IPS-NIHi11 (cell line): ENCODE measurements at regions not wholly inside any gene's neighbourhood (a gene's known extent, or its start where the extent isn't known, plus 50 kb on each side); places are given as distances from the start of the nearest gene placed in this dataset.

Experiments used
- DNase-seq: peaks from one replicate; pipeline ENCODE4 v3.0.0; 2012; ENCODE audit warnings: mixed read lengths, low spot score

GRCh38 chr6:163916315-163917081 is 502.0 kb downstream of the QKI start:
- DNase-seq = no peak

- no peak for DNase-seq
Measured at GRCh38 chr6:163915131-163915530, 500.6 kb downstream of the QKI start.

- no peak for DNase-seq
Measured at GRCh38 chr6:163913045-163913444, 498.5 kb downstream of the QKI start.

GRCh38 chr6:163906006-163906710 is 491.6 kb downstream of the QKI start:
- DNase-seq = no peak

GRCh38 chr6:163904186-163904585 is 489.7 kb downstream of the QKI start:
- DNase-seq = no peak

- no peak for DNase-seq
Measured at GRCh38 chr6:163903541-163903940, 489.0 kb downstream of the QKI start.

GRCh38 chr6:163902993-163903392 is 488.5 kb downstream of the QKI start:
- DNase-seq = no peak

GRCh38 chr6:163901681-163902080 is 487.2 kb downstream of the QKI start:
- DNase-seq = no peak

- no peak for DNase-seq
Measured at GRCh38 chr6:163900570-163900969, 486.1 kb downstream of the QKI start.

GRCh38 chr6:163897669-163898068 is 483.2 kb downstream of the QKI start:
- DNase-seq = no peak

GRCh38 chr6:163897030-163897429 is 482.5 kb downstream of the QKI start:
- no peak for DNase-seq

GRCh38 chr6:163895162-163895561 is 480.6 kb downstream of the QKI start:
- DNase-seq = no peak

- DNase-seq = no peak
Measured at GRCh38 chr6:163893609-163894189, 479.2 kb downstream of the QKI start.

GRCh38 chr6:163892824-163893561 is 478.5 kb downstream of the QKI start:
- no peak for DNase-seq

GRCh38 chr6:163889904-163890514 is 475.5 kb downstream of the QKI start:
- DNase-seq = no peak

- DNase-seq = no peak
Measured at GRCh38 chr6:163888030-163888819, 473.7 kb downstream of the QKI start.

GRCh38 chr6:163886428-163886827 is 471.9 kb downstream of the QKI start:
- DNase-seq = no peak

- DNase-seq = no peak
Measured at GRCh38 chr6:163883984-163884383, 469.5 kb downstream of the QKI start.

GRCh38 chr6:163878698-163879097 is 464.2 kb downstream of the QKI start:
- no peak for DNase-seq

- no peak for DNase-seq
Measured at GRCh38 chr6:163877877-163878639, 463.5 kb downstream of the QKI start.

GRCh38 chr6:163876391-163876790 is 461.9 kb downstream of the QKI start:
- DNase-seq = no peak
